Heart left ventricle (tissue), 13 donors: ENCODE measurements at regions not wholly inside any gene's neighbourhood (a gene's known extent, or its start where the extent isn't known, plus 50 kb on each side); places are given as distances from the start of the nearest gene placed in this dataset.

Experiments
- POLR2A ChIP-seq, 2 donors: fragments of 450-650 bp; IDR thresholded peaks; one replicate each; pipeline ENCODE4 v1.6.1; 2017; ENCODE audit warnings: antibody characterized with exemption in 2 of 2, mild to moderate bottlenecking in 2 of 2, moderate library complexity in 2 of 2
- TF ChIP-seq, protein P1 (sequence below), 12 donors: fragments of 200-600 bp; sonication (generic) in 4 of 12; IDR thresholded peaks; one replicate each; pipeline versions ENCODE4 v1.5.0 to v1.8.0; 2018 to 2022; ENCODE audit warnings: antibody characterized with exemption in 12 of 12, mild to moderate bottlenecking in 5 of 12
- donor health status: ischemic (EF 13 %, LVEDD 7.1; RV severe dilation, severe dysfunction).
- donor health status: DM: no; HTN: yes; CAD: no.
- donor health status: DM: no; HTN: no; CAD: no.
- donor health status: ischemic (EF 25% LVEDD 6.9; RV normal size, moderate dysfunction).
- donor health status: ischemic (EF 25% LVEDD 5.7; RV mildly dilated, moderate dysfunction).
- donor health status: ischemic (EF 35%, LVEDD 5.7; RV mildly dilated, moderate dysfunction).
- donor health status: nonischemic (EF 11% LVEDD 7.7; RV severe dilation, severe dysfunction).
- donor health status: DM: yes; HTN: yes; CAD: no.
- donor health status: PGD.
- donor health status: ischemic (EF 29% LVEDD 5.4; RV normal size, mild dysfunction).
- donor health status: nonischemic (EF 23%, LVEDD 6.1; RV moderate dilation, normal function).

DNA sequence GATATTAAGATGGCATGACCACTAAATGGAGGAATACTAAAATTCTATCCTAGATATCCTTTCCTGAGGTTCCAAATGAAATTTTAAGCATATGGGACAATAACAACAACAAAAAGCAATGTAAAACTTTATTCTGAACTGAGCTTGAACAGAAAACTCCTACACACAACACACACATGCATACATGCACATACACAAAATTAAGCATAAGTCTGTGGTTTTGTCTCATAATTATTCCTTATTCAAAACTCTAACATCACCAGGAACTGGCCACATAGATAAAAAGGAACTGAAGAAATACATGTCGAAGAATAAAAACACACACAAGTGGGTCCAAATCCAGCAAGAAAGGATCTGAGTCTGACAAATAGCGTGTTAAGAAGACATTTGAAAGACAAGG, 168.0 kb downstream of the COX18 start:
- TF ChIP-seq, protein P1, sequence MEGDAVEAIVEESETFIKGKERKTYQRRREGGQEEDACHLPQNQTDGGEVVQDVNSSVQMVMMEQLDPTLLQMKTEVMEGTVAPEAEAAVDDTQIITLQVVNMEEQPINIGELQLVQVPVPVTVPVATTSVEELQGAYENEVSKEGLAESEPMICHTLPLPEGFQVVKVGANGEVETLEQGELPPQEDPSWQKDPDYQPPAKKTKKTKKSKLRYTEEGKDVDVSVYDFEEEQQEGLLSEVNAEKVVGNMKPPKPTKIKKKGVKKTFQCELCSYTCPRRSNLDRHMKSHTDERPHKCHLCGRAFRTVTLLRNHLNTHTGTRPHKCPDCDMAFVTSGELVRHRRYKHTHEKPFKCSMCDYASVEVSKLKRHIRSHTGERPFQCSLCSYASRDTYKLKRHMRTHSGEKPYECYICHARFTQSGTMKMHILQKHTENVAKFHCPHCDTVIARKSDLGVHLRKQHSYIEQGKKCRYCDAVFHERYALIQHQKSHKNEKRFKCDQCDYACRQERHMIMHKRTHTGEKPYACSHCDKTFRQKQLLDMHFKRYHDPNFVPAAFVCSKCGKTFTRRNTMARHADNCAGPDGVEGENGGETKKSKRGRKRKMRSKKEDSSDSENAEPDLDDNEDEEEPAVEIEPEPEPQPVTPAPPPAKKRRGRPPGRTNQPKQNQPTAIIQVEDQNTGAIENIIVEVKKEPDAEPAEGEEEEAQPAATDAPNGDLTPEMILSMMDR (IDR thresholded peaks at IDR 0.05), result no peak
- no peak for TF ChIP-seq POLR2A (IDR thresholded peaks at IDR 0.05)
